Erythroblast (primary cell): ENCODE measurements at regions not wholly inside any gene's neighbourhood (a gene's known extent, or its start where the extent isn't known, plus 50 kb on each side); places are given as distances from the start of the nearest gene placed in this dataset.

Experiments used
- DNase-seq, 2 experiments: peaks; one replicate each; lab custom pipeline; 2025; lab: John Stamatoyannopoulos, UW
- GATA1 ChIP-seq: IDR thresholded peaks from 2 replicates; pipeline ENCODE4 v1.6.1; 2011; ENCODE audit warnings: low read depth, mild to moderate bottlenecking, control low read depth, low read length, moderate library complexity
- POLR2A ChIP-seq: IDR thresholded peaks from 2 replicates; pipeline ENCODE4 v1.6.1; 2011; ENCODE audit warnings: mild to moderate bottlenecking, low read length

GRCh38 chr4:125832161-125832560 lies 517.4 kb downstream of the FAT4 start:
- no peak for DNase-seq
- TF ChIP-seq POLR2A (no peak), GATA1 (no peak)

- TF ChIP-seq POLR2A (no peak), GATA1 (no peak)
- DNase-seq: no peak
Observed at GRCh38 chr4:125836597-125837195, 521.9 kb downstream of the FAT4 start.

- no peak for DNase-seq
- TF ChIP-seq POLR2A: no peak
- TF ChIP-seq GATA1: no peak
Observed at GRCh38 chr4:125837493-125838201, 522.9 kb downstream of the FAT4 start.

DNA sequence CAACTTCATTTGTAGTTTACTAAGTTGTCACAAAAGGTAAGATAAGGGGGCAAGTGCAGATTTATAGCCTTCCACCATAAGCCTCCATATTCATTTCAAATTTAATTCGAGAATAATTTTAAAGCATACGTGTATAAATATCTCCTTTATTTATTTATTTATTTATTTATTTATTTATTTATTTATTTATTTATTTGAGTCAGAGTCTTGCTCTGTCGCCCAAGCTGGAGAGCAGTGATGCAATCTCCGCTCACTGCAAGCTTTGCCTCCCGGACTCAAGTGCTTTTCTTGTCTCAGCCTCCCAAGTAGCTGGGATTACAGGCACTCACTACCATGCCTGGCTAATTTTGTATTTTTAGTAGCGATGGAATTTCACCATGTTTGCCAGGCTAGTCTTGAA lies 523.4 kb downstream of the FAT4 start:
- DNase-seq: no peak
- TF ChIP-seq GATA1: no peak
- TF ChIP-seq POLR2A: no peak

GRCh38 chr4:125838924-125839323 lies 524.2 kb downstream of the FAT4 start:
- DNase-seq: no peak
- TF ChIP-seq POLR2A (no peak), GATA1 (no peak)

GRCh38 chr4:125843947-125844346 lies 529.2 kb downstream of the FAT4 start:
- TF ChIP-seq GATA1 (no peak), POLR2A (no peak)
- DNase-seq: no peak

DNA sequence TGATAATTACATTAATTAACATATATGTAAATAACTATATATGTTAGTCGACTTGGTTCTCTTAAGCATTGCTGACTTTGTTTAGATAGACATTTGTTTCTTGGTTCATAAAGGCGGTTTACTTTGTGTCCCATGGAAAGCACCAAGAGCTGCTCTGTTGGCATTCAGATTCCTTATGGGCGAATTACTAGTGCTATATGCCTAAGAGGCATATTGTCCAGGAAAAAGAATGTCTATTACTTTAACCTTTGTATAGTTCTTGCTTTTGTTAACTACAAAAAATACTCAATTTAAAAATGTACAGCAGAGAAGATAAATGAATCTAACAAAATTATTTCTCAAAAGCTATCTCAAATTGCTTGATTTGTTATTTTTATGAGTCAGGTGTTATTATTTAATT lies 532.8 kb downstream of the FAT4 start:
- TF ChIP-seq POLR2A (no peak), GATA1 (no peak)

GRCh38 chr4:125849869-125850268 lies 535.1 kb downstream of the FAT4 start:
- DNase-seq: peak in 1 of 2 experiments; percentile 30
- TF ChIP-seq POLR2A (no peak), GATA1 (no peak)

More for the DNA sequence above, 532.8 kb downstream of the FAT4 start:
- no peak for DNase-seq

- TF ChIP-seq POLR2A: no peak
- TF ChIP-seq GATA1: no peak
- no peak for DNase-seq
Observed at GRCh38 chr4:125891597-125892258, 577.0 kb downstream of the FAT4 start.

- DNase-seq: no peak
- TF ChIP-seq GATA1: no peak
- no peak for TF ChIP-seq POLR2A
Observed at GRCh38 chr4:125904802-125905201, 590.0 kb downstream of the FAT4 start.

- DNase-seq: no peak
- no peak for TF ChIP-seq GATA1
- TF ChIP-seq POLR2A: no peak
Observed at GRCh38 chr4:125911058-125911457, 596.3 kb downstream of the FAT4 start.

GRCh38 chr4:125911481-125911880 lies 596.7 kb downstream of the FAT4 start:
- TF ChIP-seq POLR2A: no peak
- TF ChIP-seq GATA1: no peak
- DNase-seq: no peak

DNA sequence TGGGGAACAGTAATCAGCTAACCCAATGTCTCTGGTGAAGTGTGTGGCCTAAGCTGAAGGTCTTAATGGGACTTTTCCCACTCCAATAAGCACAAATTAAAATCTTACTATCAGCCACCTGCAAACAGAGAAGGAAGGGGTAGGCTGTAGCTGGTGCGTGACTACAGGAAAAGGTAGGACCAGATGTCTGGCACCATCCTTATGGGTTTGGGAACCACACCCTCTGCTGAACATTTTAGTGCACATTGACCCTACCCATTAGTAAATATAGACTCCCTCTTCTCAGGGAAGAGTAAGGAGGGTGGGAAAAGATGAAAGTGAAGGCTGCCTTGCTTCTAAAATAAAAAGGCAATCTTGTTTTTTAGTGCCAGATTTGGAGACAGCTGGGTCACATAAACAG lies 602.8 kb downstream of the FAT4 start:
- TF ChIP-seq POLR2A (no peak), GATA1 (no peak)
- no peak for DNase-seq

DNA sequence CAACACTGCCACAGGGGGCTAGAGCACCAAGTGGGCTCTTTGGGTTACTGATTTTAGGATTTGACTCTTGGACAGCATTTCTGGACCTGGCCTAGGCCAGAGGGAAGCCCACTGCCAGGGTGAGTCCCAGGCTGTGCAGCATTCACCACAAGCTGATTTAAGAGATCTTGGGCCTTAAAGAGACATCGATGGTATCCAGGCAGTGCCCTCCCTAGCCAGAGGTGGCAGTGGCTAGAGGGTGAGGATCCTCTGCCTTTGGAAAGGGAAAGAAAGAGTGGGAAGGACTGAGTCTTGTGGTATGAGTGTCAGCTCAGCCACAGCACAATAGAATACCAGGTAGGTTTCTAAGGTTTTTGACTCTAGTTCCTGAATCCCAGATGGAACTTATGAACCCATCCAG lies 613.9 kb downstream of the FAT4 start:
- no peak for DNase-seq
- TF ChIP-seq POLR2A (no peak), GATA1 (no peak)

DNA sequence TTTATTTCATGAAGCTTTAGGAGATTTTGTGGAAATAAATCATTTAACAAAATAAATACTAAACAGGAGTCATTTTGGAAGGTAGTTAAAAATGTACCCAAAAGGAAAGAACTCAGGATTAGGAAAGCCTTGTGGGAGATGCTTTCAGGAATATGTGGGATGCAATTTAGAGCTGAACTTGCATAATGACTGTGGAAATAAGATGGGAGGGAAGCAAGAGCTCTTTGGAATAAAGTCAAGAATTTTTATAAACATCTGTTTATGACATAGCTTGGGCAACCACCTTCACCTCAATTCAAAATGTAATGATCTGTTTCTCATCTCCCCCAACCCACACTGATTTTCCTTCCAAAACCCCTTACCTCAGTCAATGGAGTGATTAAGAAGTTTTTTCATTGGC lies 623.8 kb downstream of the FAT4 start:
- TF ChIP-seq GATA1 (no peak), POLR2A (no peak)
- DNase-seq: no peak
